Effector memory CD8-positive, alpha-beta T cell (primary cell): ENCODE measurements at regions not wholly inside any gene's neighbourhood (a gene's known extent, or its start where the extent isn't known, plus 50 kb on each side); places are given as distances from the start of the nearest gene placed in this dataset.
"Not testable (repeated sequence)": the region's sequence is repeated elsewhere in the genome, so short reads cannot be mapped to it uniquely, and the experiment has no call there.

Experiments used
- ATAC-seq: fragments of 150-1000 bp; cut with Tn5 transposase; replicated peaks from 2 replicates; pipeline ENCODE4 v1.10.0; 2021; ENCODE audit warnings: mild to moderate bottlenecking, moderate library complexity
- DNase-seq, 3 experiments: peaks; one replicate each; pipeline ENCODE4 v3.0.0; 2021
- H3K27ac Mint-ChIP-seq, 2 donors: one replicate each; pipeline ENCODE4 v1.8.0; 2022; ENCODE audit warnings: mild to moderate bottlenecking in 2 of 2, mixed read lengths in 2 of 2, moderate library complexity in 2 of 2
- H3K27me3 Mint-ChIP-seq, 2 donors: one replicate each; pipeline ENCODE4 v1.8.0; 2022; ENCODE audit warnings: mixed read lengths in 2 of 2
- H3K36me3 Mint-ChIP-seq: one replicate; pipeline ENCODE4 v1.8.0; 2022; ENCODE audit warnings: mild to moderate bottlenecking, moderate library complexity, mixed read lengths; ENCODE audit not compliant: insufficient read depth
- H3K4me1 Mint-ChIP-seq, 2 donors: one replicate each; pipeline ENCODE4 v1.8.0; 2022; ENCODE audit warnings: low read depth in 2 of 2, mixed read lengths in 2 of 2
- H3K4me3 Mint-ChIP-seq, 2 donors: one replicate each; pipeline ENCODE4 v1.8.0; 2022; ENCODE audit warnings: mild to moderate bottlenecking in 2 of 2, mixed read lengths in 2 of 2, moderate library complexity in 2 of 2
- H3K9me3 Mint-ChIP-seq, 2 donors: one replicate each; pipeline ENCODE4 v1.8.0; 2022; ENCODE audit warnings: mixed read lengths in 2 of 2

GRCh38 chr4:62523256-62523655 lies 1323.1 kb downstream of the ADGRL3 start:
- Mint-ChIP-seq H3K27ac (no peak overlapping the region), H3K4me1 (no peaks in the 10 kb centered on the region), H3K9me3 (peaks cover 12 to 33% of the 10 kb centered on the region in 2 donors), H3K36me3 (no peaks in the 10 kb centered on the region), H3K4me3 (no peak overlapping the region), H3K27me3 (no peaks in the 10 kb centered on the region)
- ATAC-seq = no peak
- DNase-seq = no peak

- DNase-seq (no peak), ATAC-seq (no peak)
- Mint-ChIP-seq H3K36me3 (no peaks in the 10 kb centered on the region), H3K4me1 (no peaks in the 10 kb centered on the region), H3K4me3 (no peak overlapping the region), H3K27ac (no peak overlapping the region), H3K27me3 (no peaks in the 10 kb centered on the region), H3K9me3 (peaks cover 15 to 43% of the 10 kb centered on the region in 2 donors)
These were observed 1322.1 kb downstream of the ADGRL3 start for GRCh38 chr4:62522273-62522672.

DNA sequence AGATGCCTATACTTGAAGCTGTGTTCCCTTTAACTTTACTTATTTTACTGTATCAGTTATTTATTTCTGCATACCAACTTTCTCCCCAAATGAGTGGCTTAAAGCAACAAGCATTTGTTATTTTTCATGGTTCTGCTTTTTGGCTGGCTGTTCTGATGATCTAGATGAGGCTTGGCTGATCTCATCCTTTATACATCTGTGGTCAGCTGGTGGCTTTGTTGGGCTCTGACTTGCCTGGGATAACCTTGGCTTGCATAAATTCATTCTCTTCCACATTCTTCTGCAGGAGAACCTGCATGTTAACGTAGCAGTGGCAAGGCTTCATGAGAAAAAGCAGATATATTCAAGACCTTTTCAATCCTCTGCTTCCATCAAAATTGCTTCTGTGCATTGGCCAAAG lies 1317.6 kb downstream of the ADGRL3 start:
- H3K4me1 Mint-ChIP-seq = no peaks in the 10 kb centered on the region
- H3K36me3 Mint-ChIP-seq = no peaks in the 10 kb centered on the region
- peaks cover 11 to 28% of the 10 kb centered on the region in 2 donors for H3K9me3 Mint-ChIP-seq
- no peaks in the 10 kb centered on the region for H3K27me3 Mint-ChIP-seq
- H3K27ac Mint-ChIP-seq = no peak overlapping the region
- DNase-seq (no peak), ATAC-seq (no peak)
- H3K4me3 Mint-ChIP-seq = no peak overlapping the region

DNA sequence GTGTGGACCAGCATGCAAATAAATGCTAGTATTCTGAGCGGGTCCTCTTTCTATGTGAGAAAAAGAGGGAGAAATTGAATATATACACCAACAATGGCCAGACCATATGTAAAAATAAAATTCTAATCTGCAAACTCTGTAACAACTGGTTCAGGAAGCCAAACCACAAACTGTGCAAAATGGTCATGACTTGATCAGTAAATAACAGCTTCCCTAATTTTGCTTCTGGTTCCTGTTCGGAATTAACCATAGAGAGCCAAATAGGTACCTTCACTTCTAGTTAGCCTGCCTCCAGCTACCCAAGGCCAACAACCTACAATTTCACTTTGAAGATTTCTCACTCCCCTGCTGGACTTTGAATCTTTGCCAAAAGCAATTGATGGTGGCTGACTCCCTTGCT lies 1313.2 kb downstream of the ADGRL3 start:
- Mint-ChIP-seq H3K4me3 (no peak overlapping the region), H3K4me1 (no peaks in the 10 kb centered on the region), H3K27ac (no peak overlapping the region), H3K36me3 (no peaks in the 10 kb centered on the region), H3K9me3 (peaks cover 12 to 13% of the 10 kb centered on the region in 2 donors), H3K27me3 (no peaks in the 10 kb centered on the region)
- DNase-seq (no peak), ATAC-seq (no peak)

DNA sequence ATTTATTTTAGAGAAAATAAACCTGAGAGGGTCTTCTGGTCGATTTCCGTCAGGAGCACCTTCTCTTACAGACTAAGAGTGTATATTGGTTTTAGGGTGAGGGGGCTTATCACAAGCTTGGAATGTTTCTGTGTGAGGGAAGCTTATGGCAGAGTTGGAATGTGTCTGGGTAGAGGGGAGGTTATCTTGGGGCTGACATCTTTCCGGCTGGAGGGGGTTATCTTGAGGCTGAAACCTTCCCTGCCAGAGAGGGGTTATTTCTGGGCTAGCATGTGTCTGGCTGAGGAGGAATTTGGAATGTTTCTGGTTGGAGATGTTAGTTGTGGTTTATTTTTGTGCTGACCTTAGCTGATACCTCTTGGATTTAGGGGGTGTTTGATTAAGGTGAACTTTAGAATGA lies 1312.1 kb downstream of the ADGRL3 start:
- no peak for DNase-seq
- Mint-ChIP-seq H3K4me1 (no peaks in the 10 kb centered on the region), H3K27ac (no peak overlapping the region), H3K4me3 (no peak overlapping the region), H3K36me3 (no peaks in the 10 kb centered on the region), H3K27me3 (no peaks in the 10 kb centered on the region), H3K9me3 (peaks cover 10 to 15% of the 10 kb centered on the region in 2 donors)
- ATAC-seq = no peak

DNA sequence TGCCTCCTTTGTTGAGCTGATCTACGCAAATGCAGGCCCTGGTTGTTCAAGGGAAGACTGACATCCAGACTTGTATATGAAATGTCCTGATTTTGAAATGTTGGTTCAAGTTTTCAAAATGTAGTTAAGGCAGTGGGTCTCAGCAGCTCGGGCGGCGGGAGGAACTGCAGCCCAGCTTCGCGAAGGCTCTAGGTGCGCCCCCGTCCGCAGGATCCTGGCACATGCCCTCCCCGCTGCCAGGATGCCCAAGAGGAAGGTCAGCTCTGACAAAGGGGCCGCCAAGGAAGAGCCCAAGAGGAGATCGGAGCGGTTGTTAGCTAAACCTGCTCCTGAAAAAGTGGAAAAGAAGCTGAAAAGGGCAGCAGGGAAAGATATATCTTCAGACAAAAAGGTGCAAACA lies 1310.1 kb downstream of the ADGRL3 start:
- H3K36me3 Mint-ChIP-seq = no peaks in the 10 kb centered on the region
- H3K27me3 Mint-ChIP-seq = no peaks in the 10 kb centered on the region
- no peak overlapping the region for H3K4me3 Mint-ChIP-seq
- DNase-seq = no peak
- no peak for ATAC-seq
- no peaks in the 10 kb centered on the region for H3K4me1 Mint-ChIP-seq
- H3K27ac Mint-ChIP-seq = no peak overlapping the region
- peaks cover 13 to 19% of the 10 kb centered on the region in 2 donors for H3K9me3 Mint-ChIP-seq

DNA sequence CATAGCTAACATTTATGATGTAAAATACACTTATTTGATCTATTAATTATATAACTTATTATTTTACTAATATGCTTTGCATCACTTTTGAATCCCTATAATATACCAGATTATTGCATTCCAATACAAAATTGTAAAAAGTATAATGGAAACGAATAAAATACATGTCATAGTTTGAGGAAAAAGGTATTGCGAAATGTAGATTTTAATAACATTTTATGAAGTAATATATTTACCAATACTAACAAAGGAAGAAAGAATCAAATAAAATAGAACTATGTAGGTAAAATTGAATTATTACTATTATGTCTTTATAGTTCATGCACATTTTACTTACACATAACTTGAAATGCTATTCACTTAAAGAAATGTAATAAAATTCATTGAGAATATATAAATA lies 1300.2 kb downstream of the ADGRL3 start:
- no peak for ATAC-seq
- H3K36me3 Mint-ChIP-seq = no peaks in the 10 kb centered on the region
- H3K27me3 Mint-ChIP-seq = no peaks in the 10 kb centered on the region
- H3K27ac Mint-ChIP-seq = no peak overlapping the region
- no peak overlapping the region for H3K4me3 Mint-ChIP-seq
- peaks cover 13 to 15% of the 10 kb centered on the region in 2 donors for H3K9me3 Mint-ChIP-seq
- no peak for DNase-seq
- no peaks in the 10 kb centered on the region for H3K4me1 Mint-ChIP-seq

DNA sequence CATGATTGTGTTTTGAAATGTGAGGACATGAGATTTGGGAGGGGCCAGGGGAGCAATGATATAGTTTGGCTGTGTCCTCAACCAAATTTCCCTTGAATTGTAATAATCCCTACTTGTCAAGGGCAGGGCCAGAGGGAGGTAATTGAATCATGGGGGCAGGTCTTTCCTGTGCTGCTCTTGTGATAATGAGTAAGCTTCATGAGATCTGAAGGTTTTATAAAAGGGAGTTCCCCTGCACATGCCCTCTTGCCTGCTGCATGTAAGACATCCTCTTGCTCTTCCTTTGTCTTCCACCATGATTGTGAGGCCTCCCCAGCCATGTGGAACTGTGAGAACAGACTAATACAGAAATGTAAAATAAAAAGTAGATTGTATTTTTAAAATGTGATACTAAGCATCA lies 1294.9 kb downstream of the ADGRL3 start:
- H3K4me1 Mint-ChIP-seq = no peaks in the 10 kb centered on the region
- no peaks in the 10 kb centered on the region for H3K27me3 Mint-ChIP-seq
- DNase-seq = no peak
- H3K9me3 Mint-ChIP-seq = peaks cover 6 to 13% of the 10 kb centered on the region in 2 donors
- no peaks in the 10 kb centered on the region for H3K36me3 Mint-ChIP-seq
- no peak overlapping the region for H3K4me3 Mint-ChIP-seq
- H3K27ac Mint-ChIP-seq = no peak overlapping the region
- ATAC-seq = no peak

DNA sequence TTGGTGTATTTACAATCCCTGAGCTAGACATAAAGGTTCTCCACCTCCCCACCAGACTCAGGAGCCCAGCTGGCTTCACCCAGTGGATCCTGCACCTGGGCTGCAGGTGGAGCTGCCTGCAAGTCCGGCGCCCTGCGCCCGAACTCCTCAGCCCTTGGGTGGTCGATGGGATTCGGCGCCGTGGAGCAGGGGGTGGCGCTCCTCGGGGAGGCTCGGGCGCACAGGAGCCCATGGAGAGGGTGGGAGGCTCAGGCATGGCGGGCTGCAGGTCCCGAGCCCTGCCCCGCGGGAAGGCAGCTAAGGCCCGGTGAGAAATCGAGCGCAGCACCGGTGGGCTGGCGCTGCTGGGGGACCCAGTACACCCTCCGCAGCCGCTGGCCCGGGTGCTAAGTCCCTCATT lies 1291.6 kb downstream of the ADGRL3 start:
- H3K27ac Mint-ChIP-seq, H3K27me3 Mint-ChIP-seq, H3K9me3 Mint-ChIP-seq, H3K36me3 Mint-ChIP-seq, ATAC-seq, H3K4me1 Mint-ChIP-seq, H3K4me3 Mint-ChIP-seq, DNase-seq: not testable (repeated sequence)

GRCh38 chr4:62490635-62491034 lies 1290.5 kb downstream of the ADGRL3 start:
- no peaks in the 10 kb centered on the region for H3K4me1 Mint-ChIP-seq

GRCh38 chr4:62487016-62487415 lies 1286.9 kb downstream of the ADGRL3 start:
- Mint-ChIP-seq H3K27ac (no peak overlapping the region), H3K9me3 (peaks cover 0 to 5% of the 10 kb centered on the region in 2 donors), H3K4me3 (no peak overlapping the region), H3K4me1 (no peaks in the 10 kb centered on the region), H3K27me3 (no peaks in the 10 kb centered on the region), H3K36me3 (no peaks in the 10 kb centered on the region)
- ATAC-seq (no peak), DNase-seq (no peak)

More at GRCh38 chr4:62490635-62491034, 1290.5 kb downstream of the ADGRL3 start:
- H3K9me3 Mint-ChIP-seq = peaks cover 2 to 5% of the 10 kb centered on the region in 2 donors
- no peak overlapping the region for H3K27ac Mint-ChIP-seq
- no peak for DNase-seq
- H3K27me3 Mint-ChIP-seq = no peaks in the 10 kb centered on the region
- ATAC-seq = no peak
- no peaks in the 10 kb centered on the region for H3K36me3 Mint-ChIP-seq
- no peak overlapping the region for H3K4me3 Mint-ChIP-seq

DNA sequence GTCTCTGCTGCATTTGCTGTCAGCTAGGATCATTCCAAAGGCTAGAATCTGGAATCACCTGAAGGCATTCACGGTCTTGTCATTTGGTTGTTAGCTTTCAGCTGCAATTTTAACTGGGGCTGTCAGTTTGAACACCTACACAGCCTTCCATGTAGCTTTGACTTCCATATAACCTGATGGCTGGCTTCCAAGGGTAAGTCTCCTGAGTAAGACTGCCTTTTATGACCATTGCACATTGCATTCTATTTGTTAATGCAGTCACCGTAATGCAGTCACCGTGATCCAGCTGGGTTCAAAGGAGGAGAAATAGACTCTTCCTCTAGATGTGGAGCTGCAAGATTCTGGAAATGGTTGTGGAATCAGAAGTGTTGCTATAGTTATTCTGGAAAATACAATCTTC lies 1284.2 kb downstream of the ADGRL3 start:
- Mint-ChIP-seq H3K9me3 (peaks cover 0 to 5% of the 10 kb centered on the region in 2 donors), H3K27ac (no peak overlapping the region), H3K36me3 (no peaks in the 10 kb centered on the region), H3K27me3 (no peaks in the 10 kb centered on the region), H3K4me1 (no peaks in the 10 kb centered on the region), H3K4me3 (no peak overlapping the region)
- DNase-seq = no peak
- ATAC-seq = no peak

GRCh38 chr4:62482355-62482754 lies 1282.2 kb downstream of the ADGRL3 start:
- no peaks in the 10 kb centered on the region for H3K27me3 Mint-ChIP-seq
- H3K9me3 Mint-ChIP-seq = peaks cover 3% of the 10 kb centered on the region in 2 donors
- H3K4me3 Mint-ChIP-seq = no peak overlapping the region
- ATAC-seq (no peak), DNase-seq (no peak)
- no peaks in the 10 kb centered on the region for H3K36me3 Mint-ChIP-seq
- no peaks in the 10 kb centered on the region for H3K4me1 Mint-ChIP-seq
- H3K27ac Mint-ChIP-seq = no peak overlapping the region

DNA sequence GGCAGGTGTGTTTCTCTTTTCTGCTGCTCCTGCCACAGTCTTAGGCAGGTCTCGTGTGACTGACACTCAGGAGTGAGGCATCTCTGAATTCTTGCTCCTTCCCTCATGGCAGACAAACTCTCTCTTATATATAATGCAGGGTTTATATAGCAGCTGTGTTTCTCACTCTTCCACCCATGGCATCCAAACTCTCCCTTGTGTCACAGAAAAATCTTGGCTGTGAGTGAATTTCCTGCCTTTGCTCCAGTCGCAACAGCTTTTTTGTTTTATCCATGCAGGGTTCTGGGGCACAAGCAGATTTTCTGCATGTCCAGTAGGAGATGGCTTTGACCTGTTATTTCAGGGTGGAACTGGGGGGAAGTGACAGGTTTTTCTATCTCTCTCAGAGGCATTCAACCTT lies 1275.5 kb downstream of the ADGRL3 start:
- DNase-seq (no peak), ATAC-seq (no peak)
- Mint-ChIP-seq H3K9me3 (peaks cover 0 to 14% of the 10 kb centered on the region in 2 donors), H3K4me3 (no peak overlapping the region), H3K27me3 (no peaks in the 10 kb centered on the region), H3K4me1 (no peaks in the 10 kb centered on the region), H3K36me3 (no peaks in the 10 kb centered on the region), H3K27ac (no peak overlapping the region)

GRCh38 chr4:62474802-62475201 lies 1274.7 kb downstream of the ADGRL3 start:
- H3K4me3 Mint-ChIP-seq = no peak overlapping the region
- no peak overlapping the region for H3K27ac Mint-ChIP-seq
- H3K9me3 Mint-ChIP-seq = peaks cover 0 to 17% of the 10 kb centered on the region in 2 donors
- H3K27me3 Mint-ChIP-seq = no peaks in the 10 kb centered on the region
- no peak for ATAC-seq
- DNase-seq = no peak
- H3K4me1 Mint-ChIP-seq = no peaks in the 10 kb centered on the region
- no peaks in the 10 kb centered on the region for H3K36me3 Mint-ChIP-seq
